A673 (cell line): ENCODE measurements at regions not wholly inside any gene's neighbourhood (a gene's known extent, or its start where the extent isn't known, plus 50 kb on each side); places are given as distances from the start of the nearest gene placed in this dataset.

ENCODE experiments used
- BruUV-seq: library from RNA; stranded (reverse); fragments of 400-500 nt; replicated peaks from 2 replicates; lab custom pipeline; 2021; lab: Mats Ljungman, UMichigan
- CTCF ChIA-PET: fragments of 300-600 bp; sonication (Branson Sonifier 250); formaldehyde crosslinking; loops from one replicate; lab custom pipeline; 2022; ENCODE audit warnings: antibody characterized with exemption; lab: Charles Lee
- POLR2A ChIA-PET: fragments of 300-600 bp; sonication (Branson Sonifier 250); formaldehyde crosslinking; loops from one replicate; lab custom pipeline; 2022; ENCODE audit warnings: antibody characterized with exemption; ENCODE audit not compliant: low non-redundant PET; lab: Charles Lee
- DNase-seq: peaks from one replicate; pipeline ENCODE4 v3.0.0-alpha.2; 2015; ENCODE audit warnings: low spot score
- H3K27ac ChIP-seq: fragments of 200-600 bp; sonication (generic); 2 replicates; pipeline ENCODE4 v1.5.1; 2016; ENCODE audit warnings: mixed run types, low read depth, mild to moderate bottlenecking, mixed read lengths, antibody characterized with exemption, low read length; ENCODE audit not compliant: poor library complexity, severe bottlenecking
- H3K27me3 ChIP-seq: fragments of 200-600 bp; sonication (generic); replicated peaks from 2 replicates; pipeline ENCODE4 v1.6.1; 2017; ENCODE audit warnings: mixed run types, low read depth, mild to moderate bottlenecking, mixed read lengths, antibody characterized with exemption, low read length; ENCODE audit not compliant: insufficient read depth, poor library complexity
- H3K36me3 ChIP-seq: fragments of 200-600 bp; sonication (generic); 2 replicates; pipeline ENCODE4 v1.6.1; 2016; ENCODE audit warnings: mixed run types, mild to moderate bottlenecking, mixed read lengths, antibody characterized with exemption, low read length; ENCODE audit not compliant: insufficient read depth, poor library complexity, severe bottlenecking
- H3K4me1 ChIP-seq: fragments of 200-600 bp; sonication (generic); 2 replicates; pipeline ENCODE4 v1.6.1; 2017; ENCODE audit warnings: mixed run types, mild to moderate bottlenecking, mixed read lengths, antibody characterized with exemption, low read length; ENCODE audit not compliant: insufficient read depth, poor library complexity, severe bottlenecking
- H3K4me3 ChIP-seq: fragments of 200-600 bp; sonication (generic); 2 replicates; pipeline ENCODE4 v1.5.1; 2016; ENCODE audit warnings: low read depth, mixed run types, mild to moderate bottlenecking, mixed read lengths, low read length; ENCODE audit not compliant: poor library complexity, severe bottlenecking
- H3K9me3 ChIP-seq: fragments of 200-600 bp; sonication (generic); 2 replicates; pipeline ENCODE4 v1.6.1; 2016; ENCODE audit warnings: mixed run types, low read depth, mild to moderate bottlenecking, mixed read lengths, antibody characterized with exemption, low read length; ENCODE audit not compliant: poor library complexity, severe bottlenecking
- EZH2 ChIP-seq: fragments of 200-600 bp; sonication (generic); IDR thresholded peaks from 2 replicates; pipeline ENCODE4 v1.6.1; 2017; ENCODE audit warnings: borderline replicate concordance, low read depth, mild to moderate bottlenecking, mixed read lengths, antibody characterized with exemption, low read length; ENCODE audit not compliant: poor library complexity, severe bottlenecking
- intact Hi-C: fragments of 100-400 bp; cut with micrococcal nuclease; formaldehyde crosslinking; loops from one replicate; pipeline ENCODE4 v1.10.0; 2022; ENCODE audit not compliant: unreplicated experiment
- TF ChIP-seq, protein P1 (sequence below): fragments of 300-800, 200-600 bp; sonication (generic); conservative IDR thresholded peaks from 2 replicates; pipeline ENCODE4 v1.5.1; 2017; ENCODE audit warnings: low read depth, mild to moderate bottlenecking, antibody characterized with exemption, low read length, moderate library complexity, mixed read lengths

DNA sequence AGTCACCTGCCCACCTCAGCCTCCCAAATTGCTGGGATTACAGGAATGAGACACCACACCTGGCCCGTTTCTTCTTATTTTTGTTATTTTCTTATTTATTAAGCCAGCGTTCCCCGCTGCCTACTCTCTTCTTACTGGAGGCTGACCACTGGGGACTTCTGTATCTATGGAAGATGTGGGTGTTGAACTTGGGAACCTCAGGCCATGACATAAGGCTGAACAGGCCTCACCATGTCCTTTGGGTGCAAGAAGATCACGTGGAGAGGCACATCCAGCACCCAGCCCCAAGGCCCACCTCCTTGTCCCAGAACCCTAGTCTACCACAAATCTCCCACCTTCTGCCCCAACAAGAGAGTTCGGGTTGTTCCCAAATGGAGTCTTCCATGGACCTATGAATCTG lies 59.4 kb upstream of the NEK6 start:
- Histone ChIP-seq H3K9me3 (no peaks in the 10 kb centered on the region), H3K27ac (no peak overlapping the region), H3K4me3 (no peak overlapping the region), H3K27me3 (peaks cover 21% of the 10 kb centered on the region), H3K36me3 (no peaks in the 10 kb centered on the region), H3K4me1 (no peaks in the 10 kb centered on the region)
- TF ChIP-seq EZH2: no peak
- TF ChIP-seq, protein P1, sequence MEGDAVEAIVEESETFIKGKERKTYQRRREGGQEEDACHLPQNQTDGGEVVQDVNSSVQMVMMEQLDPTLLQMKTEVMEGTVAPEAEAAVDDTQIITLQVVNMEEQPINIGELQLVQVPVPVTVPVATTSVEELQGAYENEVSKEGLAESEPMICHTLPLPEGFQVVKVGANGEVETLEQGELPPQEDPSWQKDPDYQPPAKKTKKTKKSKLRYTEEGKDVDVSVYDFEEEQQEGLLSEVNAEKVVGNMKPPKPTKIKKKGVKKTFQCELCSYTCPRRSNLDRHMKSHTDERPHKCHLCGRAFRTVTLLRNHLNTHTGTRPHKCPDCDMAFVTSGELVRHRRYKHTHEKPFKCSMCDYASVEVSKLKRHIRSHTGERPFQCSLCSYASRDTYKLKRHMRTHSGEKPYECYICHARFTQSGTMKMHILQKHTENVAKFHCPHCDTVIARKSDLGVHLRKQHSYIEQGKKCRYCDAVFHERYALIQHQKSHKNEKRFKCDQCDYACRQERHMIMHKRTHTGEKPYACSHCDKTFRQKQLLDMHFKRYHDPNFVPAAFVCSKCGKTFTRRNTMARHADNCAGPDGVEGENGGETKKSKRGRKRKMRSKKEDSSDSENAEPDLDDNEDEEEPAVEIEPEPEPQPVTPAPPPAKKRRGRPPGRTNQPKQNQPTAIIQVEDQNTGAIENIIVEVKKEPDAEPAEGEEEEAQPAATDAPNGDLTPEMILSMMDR: no peak
- intact Hi-C loops: no loop called here
- ChIA-PET POLR2A (no interaction called here), CTCF (no interaction called here)
- no TSS peak for BruUV-seq
- no peak for DNase-seq

DNA sequence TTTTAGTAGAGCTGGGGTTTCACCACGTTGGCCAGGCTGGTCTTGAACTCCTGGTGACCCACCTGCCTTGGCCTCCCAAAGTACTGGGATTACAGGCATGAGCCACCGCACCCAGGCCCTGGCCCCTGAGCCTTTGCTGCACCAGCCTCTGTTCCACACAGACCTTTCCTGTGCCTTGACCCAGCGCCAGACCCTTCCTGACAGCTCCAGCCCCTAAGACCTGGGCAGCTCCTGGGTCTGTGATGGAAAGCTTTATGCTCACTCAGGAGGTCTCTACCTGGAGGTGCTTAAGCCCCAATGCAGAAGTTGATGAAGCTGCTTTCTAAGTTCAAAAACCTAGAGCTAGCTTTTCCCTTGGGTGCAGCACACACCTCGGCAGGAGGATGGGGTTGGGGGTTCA lies 58.8 kb upstream of the NEK6 start:
- POLR2A ChIA-PET: no interaction called here
- intact Hi-C loops: no loop called here

DNA sequence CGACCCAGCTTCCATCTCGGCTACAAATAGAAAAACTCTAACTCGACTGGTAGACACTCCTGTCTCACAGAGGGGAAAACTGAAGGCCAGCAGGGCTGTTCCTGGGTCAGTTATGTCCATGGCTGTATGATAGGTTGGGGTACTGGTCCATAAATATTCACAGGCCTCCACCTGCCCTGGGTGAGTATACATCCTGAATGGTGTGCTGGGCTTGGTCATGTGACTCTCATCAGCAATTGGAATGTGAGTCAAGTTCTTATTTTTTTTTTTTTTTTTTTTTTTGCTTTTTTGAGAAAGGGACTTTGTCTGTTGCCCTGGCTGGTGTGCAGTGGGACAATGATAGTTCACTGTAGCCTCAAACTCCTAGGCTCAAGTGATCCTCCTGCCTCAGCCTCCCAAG lies 58.3 kb upstream of the NEK6 start:
- intact Hi-C loops: no loop called here
- H3K4me1 ChIP-seq: no peaks in the 10 kb centered on the region
- CTCF ChIA-PET: no interaction called here
- BruUV-seq: no TSS peak
- peaks cover 21% of the 10 kb centered on the region for H3K27me3 ChIP-seq
- no peaks in the 10 kb centered on the region for H3K36me3 ChIP-seq
- DNase-seq: no peak
- H3K27ac ChIP-seq: no peak overlapping the region
- no peaks in the 10 kb centered on the region for H3K9me3 ChIP-seq
- POLR2A ChIA-PET: no interaction called here
- no peak overlapping the region for H3K4me3 ChIP-seq
- TF ChIP-seq, protein P1: no peak
- TF ChIP-seq EZH2: no peak

More for the DNA sequence above, 58.8 kb upstream of the NEK6 start:
- TF ChIP-seq EZH2: no peak
- TF ChIP-seq, protein P1: no peak
- Histone ChIP-seq H3K9me3 (no peaks in the 10 kb centered on the region), H3K4me3 (no peak overlapping the region), H3K4me1 (no peaks in the 10 kb centered on the region), H3K27ac (no peak overlapping the region), H3K36me3 (no peaks in the 10 kb centered on the region), H3K27me3 (peaks cover 21% of the 10 kb centered on the region)
- no peak for DNase-seq
- BruUV-seq: no TSS peak
- CTCF ChIA-PET: no interaction called here
